ENCODE measurements at regions not wholly inside any gene's neighbourhood (a gene's known extent, or its start where the extent isn't known, plus 50 kb on each side); places are given as distances from the start of the nearest gene placed in this dataset.

DNA sequence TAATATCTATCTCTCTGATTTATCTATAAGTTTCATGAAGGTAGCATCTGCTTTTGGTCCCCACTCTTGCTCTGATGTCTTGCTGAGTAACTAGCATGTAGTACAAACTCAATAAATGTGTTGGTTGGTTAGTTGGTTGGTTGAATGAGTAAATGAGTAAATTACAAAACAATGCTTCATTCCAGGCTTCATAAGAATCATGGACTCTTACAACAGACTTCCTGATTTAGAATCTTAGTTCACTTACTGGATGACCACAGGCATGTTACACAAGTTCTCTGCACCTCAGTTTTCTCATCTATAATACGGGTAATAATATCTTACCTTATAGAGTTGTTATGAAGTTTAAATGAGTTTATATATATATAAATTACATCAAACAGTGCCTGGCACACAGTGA, 98.6 kb downstream of the ZNF281 start:
- TF ChIP-seq, protein P1, sequence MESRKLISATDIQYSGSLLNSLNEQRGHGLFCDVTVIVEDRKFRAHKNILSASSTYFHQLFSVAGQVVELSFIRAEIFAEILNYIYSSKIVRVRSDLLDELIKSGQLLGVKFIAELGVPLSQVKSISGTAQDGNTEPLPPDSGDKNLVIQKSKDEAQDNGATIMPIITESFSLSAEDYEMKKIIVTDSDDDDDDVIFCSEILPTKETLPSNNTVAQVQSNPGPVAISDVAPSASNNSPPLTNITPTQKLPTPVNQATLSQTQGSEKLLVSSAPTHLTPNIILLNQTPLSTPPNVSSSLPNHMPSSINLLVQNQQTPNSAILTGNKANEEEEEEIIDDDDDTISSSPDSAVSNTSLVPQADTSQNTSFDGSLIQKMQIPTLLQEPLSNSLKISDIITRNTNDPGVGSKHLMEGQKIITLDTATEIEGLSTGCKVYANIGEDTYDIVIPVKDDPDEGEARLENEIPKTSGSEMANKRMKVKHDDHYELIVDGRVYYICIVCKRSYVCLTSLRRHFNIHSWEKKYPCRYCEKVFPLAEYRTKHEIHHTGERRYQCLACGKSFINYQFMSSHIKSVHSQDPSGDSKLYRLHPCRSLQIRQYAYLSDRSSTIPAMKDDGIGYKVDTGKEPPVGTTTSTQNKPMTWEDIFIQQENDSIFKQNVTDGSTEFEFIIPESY (IDR thresholded peaks at IDR 0.05): no peak
- TF ChIP-seq, protein P2, sequence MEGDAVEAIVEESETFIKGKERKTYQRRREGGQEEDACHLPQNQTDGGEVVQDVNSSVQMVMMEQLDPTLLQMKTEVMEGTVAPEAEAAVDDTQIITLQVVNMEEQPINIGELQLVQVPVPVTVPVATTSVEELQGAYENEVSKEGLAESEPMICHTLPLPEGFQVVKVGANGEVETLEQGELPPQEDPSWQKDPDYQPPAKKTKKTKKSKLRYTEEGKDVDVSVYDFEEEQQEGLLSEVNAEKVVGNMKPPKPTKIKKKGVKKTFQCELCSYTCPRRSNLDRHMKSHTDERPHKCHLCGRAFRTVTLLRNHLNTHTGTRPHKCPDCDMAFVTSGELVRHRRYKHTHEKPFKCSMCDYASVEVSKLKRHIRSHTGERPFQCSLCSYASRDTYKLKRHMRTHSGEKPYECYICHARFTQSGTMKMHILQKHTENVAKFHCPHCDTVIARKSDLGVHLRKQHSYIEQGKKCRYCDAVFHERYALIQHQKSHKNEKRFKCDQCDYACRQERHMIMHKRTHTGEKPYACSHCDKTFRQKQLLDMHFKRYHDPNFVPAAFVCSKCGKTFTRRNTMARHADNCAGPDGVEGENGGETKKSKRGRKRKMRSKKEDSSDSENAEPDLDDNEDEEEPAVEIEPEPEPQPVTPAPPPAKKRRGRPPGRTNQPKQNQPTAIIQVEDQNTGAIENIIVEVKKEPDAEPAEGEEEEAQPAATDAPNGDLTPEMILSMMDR (IDR thresholded peaks at IDR 0.05; ENCODE audit: low read depth, low read length, missing input control): no peak
- TF ChIP-seq, protein P3, sequence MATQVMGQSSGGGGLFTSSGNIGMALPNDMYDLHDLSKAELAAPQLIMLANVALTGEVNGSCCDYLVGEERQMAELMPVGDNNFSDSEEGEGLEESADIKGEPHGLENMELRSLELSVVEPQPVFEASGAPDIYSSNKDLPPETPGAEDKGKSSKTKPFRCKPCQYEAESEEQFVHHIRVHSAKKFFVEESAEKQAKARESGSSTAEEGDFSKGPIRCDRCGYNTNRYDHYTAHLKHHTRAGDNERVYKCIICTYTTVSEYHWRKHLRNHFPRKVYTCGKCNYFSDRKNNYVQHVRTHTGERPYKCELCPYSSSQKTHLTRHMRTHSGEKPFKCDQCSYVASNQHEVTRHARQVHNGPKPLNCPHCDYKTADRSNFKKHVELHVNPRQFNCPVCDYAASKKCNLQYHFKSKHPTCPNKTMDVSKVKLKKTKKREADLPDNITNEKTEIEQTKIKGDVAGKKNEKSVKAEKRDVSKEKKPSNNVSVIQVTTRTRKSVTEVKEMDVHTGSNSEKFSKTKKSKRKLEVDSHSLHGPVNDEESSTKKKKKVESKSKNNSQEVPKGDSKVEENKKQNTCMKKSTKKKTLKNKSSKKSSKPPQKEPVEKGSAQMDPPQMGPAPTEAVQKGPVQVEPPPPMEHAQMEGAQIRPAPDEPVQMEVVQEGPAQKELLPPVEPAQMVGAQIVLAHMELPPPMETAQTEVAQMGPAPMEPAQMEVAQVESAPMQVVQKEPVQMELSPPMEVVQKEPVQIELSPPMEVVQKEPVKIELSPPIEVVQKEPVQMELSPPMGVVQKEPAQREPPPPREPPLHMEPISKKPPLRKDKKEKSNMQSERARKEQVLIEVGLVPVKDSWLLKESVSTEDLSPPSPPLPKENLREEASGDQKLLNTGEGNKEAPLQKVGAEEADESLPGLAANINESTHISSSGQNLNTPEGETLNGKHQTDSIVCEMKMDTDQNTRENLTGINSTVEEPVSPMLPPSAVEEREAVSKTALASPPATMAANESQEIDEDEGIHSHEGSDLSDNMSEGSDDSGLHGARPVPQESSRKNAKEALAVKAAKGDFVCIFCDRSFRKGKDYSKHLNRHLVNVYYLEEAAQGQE (IDR thresholded peaks at IDR 0.05): no peak
- TF ChIP-seq FOXA1 (IDR thresholded peaks at IDR 0.05) (no peak), HNF4A (conservative IDR thresholded peaks at IDR 0.05) (no peak), EGR1 (IDR thresholded peaks at IDR 0.05; ENCODE audit: low read depth in 2 of 2) (no peak), TAF1 (conservative IDR thresholded peaks at IDR 0.05) (no peak), SP1 (IDR thresholded peaks at IDR 0.05) (no peak), RAD21 (IDR thresholded peaks at IDR 0.05) (no peak), RXRA (IDR thresholded peaks at IDR 0.05) (no peak)
- TF ChIP-seq, protein P4, sequence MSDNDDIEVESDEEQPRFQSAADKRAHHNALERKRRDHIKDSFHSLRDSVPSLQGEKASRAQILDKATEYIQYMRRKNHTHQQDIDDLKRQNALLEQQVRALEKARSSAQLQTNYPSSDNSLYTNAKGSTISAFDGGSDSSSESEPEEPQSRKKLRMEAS (IDR thresholded peaks at IDR 0.05): no peak
- TF ChIP-seq, protein P5, sequence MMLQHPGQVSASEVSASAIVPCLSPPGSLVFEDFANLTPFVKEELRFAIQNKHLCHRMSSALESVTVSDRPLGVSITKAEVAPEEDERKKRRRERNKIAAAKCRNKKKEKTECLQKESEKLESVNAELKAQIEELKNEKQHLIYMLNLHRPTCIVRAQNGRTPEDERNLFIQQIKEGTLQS (IDR thresholded peaks at IDR 0.05): no peak

Measured in liver (tissue), 3 donors.